ENCODE measurements at regions not wholly inside any gene's neighbourhood (a gene's known extent, or its start where the extent isn't known, plus 50 kb on each side); places are given as distances from the start of the nearest gene placed in this dataset.

DNA sequence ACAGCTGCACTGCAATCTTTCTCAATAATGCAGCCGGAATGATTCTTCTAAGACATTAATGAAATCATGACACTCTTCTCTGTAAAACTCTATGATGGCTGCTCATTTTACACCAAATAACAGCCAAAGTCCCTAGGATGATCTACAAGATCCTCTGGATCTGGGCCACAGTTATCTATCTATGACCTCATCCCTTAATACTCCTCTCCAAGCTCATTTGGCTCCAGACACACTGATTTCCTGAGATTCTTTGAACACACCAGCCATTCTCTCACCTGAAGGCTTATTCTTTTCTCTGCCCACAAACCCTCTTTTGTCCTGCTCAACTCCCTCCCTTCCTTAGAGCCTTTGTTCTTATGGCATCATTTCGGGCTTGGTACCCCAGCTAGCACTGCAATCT is 577.4 kb upstream of the ANKRD30A start:
- intact Hi-C loops (cut with DNase I), result no loop called here
- H3K4me3 ChIP-seq, result no peak overlapping the region
- H3K27me3 ChIP-seq, result no peaks in the 10 kb centered on the region
- H3K36me3 ChIP-seq, result no peaks in the 10 kb centered on the region
- no peak overlapping the region for H3K27ac ChIP-seq
- peaks cover 0 to 3% of the 10 kb centered on the region in 2 donors for H3K9me3 ChIP-seq
- DNase-seq (no peak), ATAC-seq (no peak)
- no peaks in the 10 kb centered on the region for H3K4me1 ChIP-seq
- TF ChIP-seq, protein P1, sequence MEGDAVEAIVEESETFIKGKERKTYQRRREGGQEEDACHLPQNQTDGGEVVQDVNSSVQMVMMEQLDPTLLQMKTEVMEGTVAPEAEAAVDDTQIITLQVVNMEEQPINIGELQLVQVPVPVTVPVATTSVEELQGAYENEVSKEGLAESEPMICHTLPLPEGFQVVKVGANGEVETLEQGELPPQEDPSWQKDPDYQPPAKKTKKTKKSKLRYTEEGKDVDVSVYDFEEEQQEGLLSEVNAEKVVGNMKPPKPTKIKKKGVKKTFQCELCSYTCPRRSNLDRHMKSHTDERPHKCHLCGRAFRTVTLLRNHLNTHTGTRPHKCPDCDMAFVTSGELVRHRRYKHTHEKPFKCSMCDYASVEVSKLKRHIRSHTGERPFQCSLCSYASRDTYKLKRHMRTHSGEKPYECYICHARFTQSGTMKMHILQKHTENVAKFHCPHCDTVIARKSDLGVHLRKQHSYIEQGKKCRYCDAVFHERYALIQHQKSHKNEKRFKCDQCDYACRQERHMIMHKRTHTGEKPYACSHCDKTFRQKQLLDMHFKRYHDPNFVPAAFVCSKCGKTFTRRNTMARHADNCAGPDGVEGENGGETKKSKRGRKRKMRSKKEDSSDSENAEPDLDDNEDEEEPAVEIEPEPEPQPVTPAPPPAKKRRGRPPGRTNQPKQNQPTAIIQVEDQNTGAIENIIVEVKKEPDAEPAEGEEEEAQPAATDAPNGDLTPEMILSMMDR (IDR thresholded peaks at IDR 0.05), result no peak

DNA sequence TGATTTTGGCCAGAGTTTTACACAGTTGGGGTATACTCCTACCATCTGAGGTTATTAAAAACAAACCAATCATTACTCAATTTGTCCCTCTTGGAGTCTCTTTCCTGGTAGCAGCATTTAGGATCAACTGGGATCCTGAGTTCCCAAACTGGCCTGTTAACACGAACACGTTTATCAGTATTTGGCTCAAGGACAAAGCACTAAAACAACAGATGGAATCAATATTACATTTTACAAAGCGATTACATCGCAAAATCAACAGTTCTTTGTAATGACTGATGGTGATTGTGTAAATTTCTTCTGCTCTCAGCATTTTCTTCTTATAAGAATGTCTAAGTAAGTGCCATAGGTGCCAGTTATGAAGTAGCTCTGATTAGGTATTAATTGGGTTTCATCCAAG is 582.9 kb upstream of the ANKRD30A start:
- DNase-seq (no peak), ATAC-seq (no peak)
- Histone ChIP-seq H3K27me3 (no peaks in the 10 kb centered on the region), H3K27ac (no peak overlapping the region), H3K9me3 (peaks cover 0 to 3% of the 10 kb centered on the region in 2 donors), H3K36me3 (no peaks in the 10 kb centered on the region), H3K4me1 (no peaks in the 10 kb centered on the region), H3K4me3 (no peak overlapping the region)
- TF ChIP-seq, protein P1 (IDR thresholded peaks at IDR 0.05), result no peak
- intact Hi-C loops (cut with DNase I), result no loop called here

DNA sequence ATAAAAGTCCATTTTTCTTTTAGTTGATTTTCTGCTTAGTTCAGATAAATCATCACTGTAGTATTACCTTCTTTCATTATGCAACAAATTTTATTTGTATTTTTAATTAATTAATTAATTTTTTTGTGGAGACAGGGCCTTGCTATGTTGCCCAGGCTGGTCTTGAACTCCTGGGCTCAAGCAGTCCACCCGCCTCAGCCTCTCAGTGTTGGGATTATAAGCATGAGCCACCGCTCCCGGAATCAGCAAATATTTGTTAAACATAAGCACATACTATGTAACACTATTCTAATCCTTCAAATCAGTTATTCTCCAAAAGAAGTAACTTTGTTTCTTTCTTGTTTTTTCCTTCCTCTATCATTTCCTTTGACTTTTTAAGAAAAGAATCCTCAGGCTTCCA is 584.8 kb upstream of the ANKRD30A start:
- Histone ChIP-seq H3K4me1 (no peaks in the 10 kb centered on the region), H3K4me3 (no peak overlapping the region), H3K9me3 (peaks cover 0 to 3% of the 10 kb centered on the region in 2 donors), H3K36me3 (no peaks in the 10 kb centered on the region), H3K27ac (no peak overlapping the region), H3K27me3 (no peaks in the 10 kb centered on the region)
- TF ChIP-seq, protein P1 (IDR thresholded peaks at IDR 0.05), result no peak
- DNase-seq (no peak), ATAC-seq (no peak)
- intact Hi-C loops (cut with DNase I), result no loop called here

DNA sequence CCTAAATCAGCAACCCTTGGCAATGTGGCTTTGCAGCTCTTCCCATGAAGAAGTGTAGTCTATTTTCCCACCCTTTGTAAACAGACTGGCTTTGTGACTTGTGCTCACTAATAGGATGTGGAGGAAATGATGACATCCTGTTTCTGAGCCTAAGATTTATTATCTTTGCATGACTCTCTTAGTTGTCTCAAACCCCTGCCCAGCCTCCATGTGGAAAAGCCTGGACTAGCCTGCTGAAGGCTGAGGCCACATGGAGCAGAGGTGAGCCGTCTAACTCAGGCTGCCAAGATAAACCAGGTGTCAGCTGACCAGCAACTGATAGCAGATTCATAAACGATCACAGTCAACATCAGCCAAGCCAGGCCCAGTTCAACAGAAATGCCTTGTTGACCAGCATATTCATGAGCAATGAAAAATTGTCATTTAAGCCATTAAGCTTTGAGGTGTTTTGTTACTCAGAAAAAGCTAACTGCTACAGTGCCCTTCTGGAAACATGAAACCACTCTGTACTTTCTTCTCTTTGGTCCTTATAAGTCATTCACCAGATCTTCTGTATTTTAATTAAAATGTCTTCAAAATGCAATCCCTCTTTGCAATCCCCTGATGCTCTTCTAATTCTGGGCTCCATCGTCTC is 586.3 kb upstream of the ANKRD30A start:
- Histone ChIP-seq H3K4me1 (no peaks in the 10 kb centered on the region), H3K27ac (no peak overlapping the region), H3K36me3 (no peaks in the 10 kb centered on the region), H3K4me3 (no peak overlapping the region), H3K9me3 (no peaks in the 10 kb centered on the region), H3K27me3 (no peaks in the 10 kb centered on the region)
- TF ChIP-seq, protein P1 (IDR thresholded peaks at IDR 0.05), result no peak
- DNase-seq (peak in 1 of 4 donors; percentile 18), ATAC-seq (peak; percentile 24)
- intact Hi-C loops (cut with DNase I), result no loop called here

DNA sequence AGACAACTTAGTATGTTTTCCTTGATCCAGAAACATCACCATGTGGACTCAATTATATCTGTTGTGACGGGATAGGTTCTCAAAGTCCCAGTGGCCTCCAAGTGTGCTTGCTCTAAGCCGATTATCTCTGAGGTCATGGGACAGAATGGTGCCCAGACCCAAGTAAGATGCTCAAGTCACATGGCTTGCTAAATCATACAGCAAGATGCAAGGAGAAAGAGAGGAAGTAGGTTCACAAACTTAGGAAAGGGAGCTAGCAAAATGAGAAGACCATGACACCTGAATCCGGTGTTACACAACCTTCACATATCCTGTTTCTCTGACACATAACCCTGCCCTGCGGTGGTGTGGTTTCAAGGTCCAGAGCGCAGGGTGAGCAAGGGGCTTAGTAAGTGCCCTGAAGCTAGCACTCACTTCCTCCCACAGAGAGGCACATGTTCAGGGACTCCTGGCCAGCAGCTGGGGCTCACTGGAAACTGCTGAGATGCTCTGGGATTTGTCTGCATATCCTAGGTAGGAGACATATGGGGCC is 590.9 kb upstream of the ANKRD30A start:
- DNase-seq, result no peak
- H3K4me3 ChIP-seq, result no peak overlapping the region
- TF ChIP-seq, protein P1 (IDR thresholded peaks at IDR 0.05), result no peak
- ATAC-seq, result no peak
- H3K36me3 ChIP-seq, result no peaks in the 10 kb centered on the region
- H3K4me1 ChIP-seq, result no peaks in the 10 kb centered on the region
- intact Hi-C loops (cut with DNase I), result no loop called here
- peaks cover 3 to 15% of the 10 kb centered on the region in 2 donors for H3K9me3 ChIP-seq
- H3K27me3 ChIP-seq, result no peaks in the 10 kb centered on the region
- H3K27ac ChIP-seq, result no peak overlapping the region

Measured in left lung (tissue), 4 donors.